AG04449 (cell line): ENCODE measurements at regions not wholly inside any gene's neighbourhood (a gene's known extent, or its start where the extent isn't known, plus 50 kb on each side); places are given as distances from the start of the nearest gene placed in this dataset.

Experiments used
- CTCF ChIA-PET: fragments of 350-600 bp; formaldehyde crosslinking; extraction: SDS; loops from one replicate; lab custom pipeline; 2021; ENCODE audit warnings: antibody characterized with exemption; lab: Yijun Ruan, JAX
- POLR2A ChIA-PET: fragments of 400-600, 350-600 bp; formaldehyde crosslinking; extraction: SDS; loops from one replicate; lab custom pipeline; 2020; ENCODE audit warnings: antibody characterized with exemption, inconsistent platforms; lab: Yijun Ruan, JAX
- DNase-seq: peaks from one replicate; pipeline ENCODE4 v3.0.0-alpha.2; 2010; ENCODE audit warnings: low read depth, low spot score
- H3K4me3 ChIP-seq: 2 replicates; pipeline ENCODE4 v1.5.1; 2011; ENCODE audit warnings: low read depth, mild to moderate bottlenecking, control low read depth, low read length
- TF ChIP-seq, protein P1 (sequence below): IDR thresholded peaks from one replicate; pipeline ENCODE4 v1.5.1; 2011; ENCODE audit warnings: mild to moderate bottlenecking, moderate library complexity, low read length, control low read depth, inconsistent platforms; ENCODE audit not compliant: insufficient read depth; ENCODE audit errors: missing control alignments

DNA sequence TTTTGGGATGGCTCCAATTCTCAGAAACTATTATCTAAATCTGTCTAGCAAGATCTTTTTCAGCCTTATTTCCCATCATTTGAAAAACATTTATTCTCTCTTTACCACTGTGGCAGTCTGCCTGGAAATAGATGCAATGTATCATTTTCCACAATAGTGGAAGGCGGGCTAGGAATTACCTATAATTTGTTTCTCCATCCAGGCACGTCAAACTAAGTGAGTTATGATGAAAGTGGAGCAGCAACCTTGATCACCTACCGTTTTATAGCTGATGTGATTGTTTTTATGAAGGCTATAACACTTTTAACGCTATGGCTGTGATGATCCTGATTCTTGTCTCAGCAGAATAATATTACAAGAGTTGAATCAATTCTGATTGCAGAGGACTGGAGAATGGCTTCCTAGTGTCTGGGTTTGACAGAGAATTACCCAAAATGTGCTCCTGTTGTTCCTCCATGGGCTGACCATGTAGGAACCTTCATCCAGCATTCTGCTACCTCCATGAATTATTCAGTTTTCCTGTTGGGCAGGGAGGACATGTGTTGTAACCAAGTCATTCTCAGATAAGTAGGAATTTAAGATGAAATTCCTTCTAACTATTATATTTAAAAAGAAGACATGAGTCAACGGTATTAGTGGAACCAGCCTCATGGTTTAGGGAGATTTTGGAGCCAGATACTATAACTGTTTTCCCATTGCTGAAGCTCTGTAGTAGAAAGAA, 231.5 kb upstream of the SGO1 start:
- CTCF ChIA-PET, result no interaction called here
- DNase-seq, result no peak
- no peak overlapping the region for H3K4me3 ChIP-seq
- TF ChIP-seq, protein P1, sequence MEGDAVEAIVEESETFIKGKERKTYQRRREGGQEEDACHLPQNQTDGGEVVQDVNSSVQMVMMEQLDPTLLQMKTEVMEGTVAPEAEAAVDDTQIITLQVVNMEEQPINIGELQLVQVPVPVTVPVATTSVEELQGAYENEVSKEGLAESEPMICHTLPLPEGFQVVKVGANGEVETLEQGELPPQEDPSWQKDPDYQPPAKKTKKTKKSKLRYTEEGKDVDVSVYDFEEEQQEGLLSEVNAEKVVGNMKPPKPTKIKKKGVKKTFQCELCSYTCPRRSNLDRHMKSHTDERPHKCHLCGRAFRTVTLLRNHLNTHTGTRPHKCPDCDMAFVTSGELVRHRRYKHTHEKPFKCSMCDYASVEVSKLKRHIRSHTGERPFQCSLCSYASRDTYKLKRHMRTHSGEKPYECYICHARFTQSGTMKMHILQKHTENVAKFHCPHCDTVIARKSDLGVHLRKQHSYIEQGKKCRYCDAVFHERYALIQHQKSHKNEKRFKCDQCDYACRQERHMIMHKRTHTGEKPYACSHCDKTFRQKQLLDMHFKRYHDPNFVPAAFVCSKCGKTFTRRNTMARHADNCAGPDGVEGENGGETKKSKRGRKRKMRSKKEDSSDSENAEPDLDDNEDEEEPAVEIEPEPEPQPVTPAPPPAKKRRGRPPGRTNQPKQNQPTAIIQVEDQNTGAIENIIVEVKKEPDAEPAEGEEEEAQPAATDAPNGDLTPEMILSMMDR, result no peak
- POLR2A ChIA-PET, result no interaction called here

DNA sequence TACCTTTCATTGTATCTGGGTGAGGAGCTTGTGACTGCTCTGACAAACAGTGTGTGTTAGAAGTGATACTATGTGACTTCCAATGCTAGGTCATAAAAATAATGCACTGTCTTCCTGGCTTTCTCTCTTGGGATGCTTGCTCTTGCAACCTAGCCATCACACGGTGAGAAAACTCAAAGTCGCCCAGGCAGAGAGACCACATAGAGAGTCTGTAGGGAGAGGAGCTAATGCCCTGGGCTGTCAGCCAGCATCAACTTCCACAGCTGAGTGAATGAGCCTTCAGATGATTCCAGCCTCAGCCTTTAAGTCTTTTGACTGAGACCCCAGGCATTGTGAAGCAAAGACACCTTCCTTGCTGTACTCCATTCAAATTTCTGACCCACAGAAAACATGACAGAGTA, 220.6 kb upstream of the SGO1 start:
- H3K4me3 ChIP-seq, result no peak overlapping the region

DNA sequence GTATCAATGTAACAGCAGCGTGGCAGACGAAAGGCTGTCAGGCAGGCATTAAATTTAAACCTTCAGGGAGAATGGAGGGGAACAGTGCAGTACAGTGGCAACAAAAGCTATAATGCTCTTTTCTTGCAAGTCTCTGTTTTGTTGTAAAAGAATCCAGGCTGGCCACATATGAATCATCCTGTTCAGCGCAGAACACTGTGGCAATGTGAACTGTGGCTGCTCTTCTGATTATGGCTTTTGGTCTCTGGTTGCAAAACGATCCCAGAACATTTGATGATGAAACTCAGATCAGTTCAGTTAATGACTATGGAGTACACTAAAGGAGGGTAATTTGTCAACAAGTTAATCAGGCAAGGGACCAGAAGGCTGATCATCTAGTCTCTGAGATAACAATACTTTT, 219.7 kb upstream of the SGO1 start:
- no peak overlapping the region for H3K4me3 ChIP-seq
- DNase-seq, result peak; percentile 23
- CTCF ChIA-PET, result no interaction called here
- TF ChIP-seq, protein P1, result no peak
- POLR2A ChIA-PET, result no interaction called here

More for the DNA sequence above, 220.6 kb upstream of the SGO1 start:
- CTCF ChIA-PET, result no interaction called here
- DNase-seq, result no peak
- TF ChIP-seq, protein P1, result no peak
- POLR2A ChIA-PET, result no interaction called here

DNA sequence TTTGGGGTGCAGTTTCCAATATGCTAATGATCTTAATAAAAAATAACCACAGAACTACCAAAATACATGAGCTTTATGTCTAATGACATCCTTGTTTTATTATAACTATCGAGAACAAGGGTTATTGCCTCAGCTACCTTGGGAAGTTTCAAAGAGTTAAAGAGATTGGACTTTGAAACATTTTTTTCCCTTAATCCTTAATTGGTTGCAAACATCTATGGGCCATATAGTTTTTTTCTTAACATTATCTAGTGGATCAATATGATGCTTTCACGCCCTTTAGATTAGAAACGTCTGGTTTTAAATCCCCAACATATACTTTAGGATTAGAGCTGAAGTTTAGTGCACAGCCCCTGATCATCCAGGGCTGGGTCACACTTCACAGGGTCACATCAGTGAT, 219.2 kb upstream of the SGO1 start:
- TF ChIP-seq, protein P1, result no peak
- ChIA-PET POLR2A (no interaction called here), CTCF (no interaction called here)
- no peak overlapping the region for H3K4me3 ChIP-seq
- no peak for DNase-seq

DNA sequence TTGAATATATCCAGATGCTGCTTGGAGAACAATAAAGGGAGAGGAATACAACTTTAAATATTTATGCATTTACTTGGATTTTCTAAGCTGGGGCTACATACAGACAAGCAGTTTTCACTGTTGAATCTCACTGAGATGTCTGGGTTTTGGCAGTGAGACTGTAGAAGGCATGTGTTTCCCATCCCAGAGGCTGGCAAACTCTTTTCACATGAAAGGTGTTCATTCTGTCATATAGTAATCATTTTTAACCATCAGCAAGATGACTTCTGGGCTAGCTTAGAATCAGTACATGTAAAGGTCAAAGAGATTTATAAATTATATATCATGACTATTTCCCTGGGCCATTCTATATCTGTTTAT, 218.7 kb upstream of the SGO1 start:
- CTCF ChIA-PET, result no interaction called here
- POLR2A ChIA-PET, result no interaction called here
- DNase-seq, result no peak
- H3K4me3 ChIP-seq, result no peak overlapping the region
- TF ChIP-seq, protein P1, result no peak

DNA sequence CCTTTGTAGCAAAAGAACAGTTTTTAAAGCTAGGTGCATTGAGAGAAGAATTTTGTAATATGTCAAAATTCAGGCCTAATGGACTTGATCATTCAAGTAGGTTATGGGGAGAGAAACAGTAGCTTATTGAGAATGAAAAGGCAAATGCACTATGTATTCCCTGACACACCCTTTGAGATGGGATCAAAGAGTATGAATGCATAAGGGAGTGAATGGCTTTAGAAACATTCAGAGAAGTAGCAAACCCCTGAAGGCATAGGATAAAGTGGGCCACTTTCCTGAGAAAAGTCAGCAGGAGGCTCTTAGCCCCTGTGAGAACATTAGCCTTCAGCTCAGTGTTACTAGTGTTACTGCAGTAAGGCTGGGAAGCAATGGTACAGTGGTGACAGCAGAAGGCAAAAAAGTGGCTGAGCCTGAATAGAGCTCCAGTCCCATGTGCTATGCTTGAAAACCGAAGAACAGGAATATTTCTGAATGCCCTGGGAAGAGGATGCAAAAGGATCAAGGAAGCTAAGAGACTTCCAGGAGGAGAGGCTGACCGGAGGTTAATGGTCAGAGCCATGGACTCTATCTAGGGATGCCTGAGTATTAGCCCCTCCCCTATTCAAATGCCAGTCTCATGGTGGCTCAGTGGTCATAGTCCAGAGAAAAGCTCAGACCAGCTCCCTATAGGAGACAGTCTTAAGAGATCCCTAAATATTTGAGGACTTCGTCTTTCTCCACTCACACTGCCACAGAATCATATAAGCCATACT, 218.2 kb upstream of the SGO1 start:
- H3K4me3 ChIP-seq, result no peak overlapping the region
- ChIA-PET POLR2A (no interaction called here), CTCF (no interaction called here)
- DNase-seq, result no peak
- TF ChIP-seq, protein P1, result no peak
